BJ (cell line): ENCODE measurements at regions not wholly inside any gene's neighbourhood (a gene's known extent, or its start where the extent isn't known, plus 50 kb on each side); places are given as distances from the start of the nearest gene placed in this dataset.

ENCODE experiments used
- CTCF ChIA-PET: fragments of 350-600 bp; formaldehyde crosslinking; extraction: SDS; loops from one replicate; lab custom pipeline; 2021; ENCODE audit warnings: antibody characterized with exemption, inconsistent platforms; lab: Yijun Ruan, JAX
- POLR2A ChIA-PET: fragments of 300-600 bp; sonication (Branson Sonifier 250); formaldehyde crosslinking; extraction: SDS; loops from one replicate; lab custom pipeline; 2021; ENCODE audit warnings: antibody characterized with exemption; lab: Charles Lee
- DNase-seq: peaks from one replicate; pipeline ENCODE4 v3.0.0-alpha.2; 2011; ENCODE audit warnings: low read depth
- H3K27me3 ChIP-seq: 2 replicates; pipeline ENCODE4 v1.6.0; 2011; ENCODE audit warnings: low read length; ENCODE audit not compliant: control insufficient read depth, insufficient read depth
- H3K36me3 ChIP-seq: 2 replicates; pipeline ENCODE4 v1.5.1; 2011; ENCODE audit warnings: low read length; ENCODE audit not compliant: control insufficient read depth, insufficient read depth
- H3K4me3 ChIP-seq: 2 replicates; pipeline ENCODE4 v1.5.1; 2011; ENCODE audit warnings: low read depth, mild to moderate bottlenecking, control low read depth, low read length
- TF ChIP-seq, protein P1 (sequence below): IDR thresholded peaks from 2 replicates; pipeline ENCODE4 v1.5.1; 2011; ENCODE audit warnings: low read depth, mild to moderate bottlenecking, control low read depth, inconsistent platforms, low read length, moderate library complexity; ENCODE audit not compliant: insufficient read depth

DNA sequence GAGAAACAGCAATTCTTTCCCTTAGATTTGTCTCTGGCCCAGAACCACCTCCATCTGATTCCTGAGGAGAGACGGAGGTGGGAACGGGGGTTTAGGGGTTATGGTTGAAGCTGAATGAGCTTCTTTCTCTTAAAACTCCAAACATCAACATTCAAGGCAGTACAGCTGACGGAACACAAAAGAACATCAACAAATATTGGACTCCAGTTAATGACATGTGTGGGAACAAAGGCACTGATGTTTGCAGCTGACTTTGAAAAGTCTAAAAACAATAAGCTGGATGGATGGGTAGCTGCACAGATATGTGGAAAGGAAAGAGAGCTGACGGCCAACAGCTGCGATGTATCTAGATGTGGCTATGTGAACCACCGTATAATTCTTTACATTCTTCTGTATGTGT is 256.5 kb downstream of the SOD2 start:
- POLR2A ChIA-PET: no interaction called here
- CTCF ChIA-PET: no interaction called here
- no peaks in the 10 kb centered on the region for H3K27me3 ChIP-seq
- no peaks in the 10 kb centered on the region for H3K36me3 ChIP-seq
- H3K4me3 ChIP-seq: no peak overlapping the region
- no peak for DNase-seq
- TF ChIP-seq, protein P1, sequence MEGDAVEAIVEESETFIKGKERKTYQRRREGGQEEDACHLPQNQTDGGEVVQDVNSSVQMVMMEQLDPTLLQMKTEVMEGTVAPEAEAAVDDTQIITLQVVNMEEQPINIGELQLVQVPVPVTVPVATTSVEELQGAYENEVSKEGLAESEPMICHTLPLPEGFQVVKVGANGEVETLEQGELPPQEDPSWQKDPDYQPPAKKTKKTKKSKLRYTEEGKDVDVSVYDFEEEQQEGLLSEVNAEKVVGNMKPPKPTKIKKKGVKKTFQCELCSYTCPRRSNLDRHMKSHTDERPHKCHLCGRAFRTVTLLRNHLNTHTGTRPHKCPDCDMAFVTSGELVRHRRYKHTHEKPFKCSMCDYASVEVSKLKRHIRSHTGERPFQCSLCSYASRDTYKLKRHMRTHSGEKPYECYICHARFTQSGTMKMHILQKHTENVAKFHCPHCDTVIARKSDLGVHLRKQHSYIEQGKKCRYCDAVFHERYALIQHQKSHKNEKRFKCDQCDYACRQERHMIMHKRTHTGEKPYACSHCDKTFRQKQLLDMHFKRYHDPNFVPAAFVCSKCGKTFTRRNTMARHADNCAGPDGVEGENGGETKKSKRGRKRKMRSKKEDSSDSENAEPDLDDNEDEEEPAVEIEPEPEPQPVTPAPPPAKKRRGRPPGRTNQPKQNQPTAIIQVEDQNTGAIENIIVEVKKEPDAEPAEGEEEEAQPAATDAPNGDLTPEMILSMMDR: no peak

- no peak for DNase-seq
- TF ChIP-seq, protein P1: no peak
- CTCF ChIA-PET: no interaction called here
- Histone ChIP-seq H3K36me3 (no peaks in the 10 kb centered on the region), H3K4me3 (no peak overlapping the region), H3K27me3 (no peaks in the 10 kb centered on the region)
- POLR2A ChIA-PET: no interaction called here
These were observed 257.3 kb downstream of the SOD2 start for GRCh38 chr6:159435701-159436100.

GRCh38 chr6:159434410-159434809 is 258.6 kb downstream of the SOD2 start:
- no peak for DNase-seq

GRCh38 chr6:159433550-159433949 is 259.5 kb downstream of the SOD2 start:
- ChIA-PET CTCF (no interaction called here), POLR2A (no interaction called here)
- Histone ChIP-seq H3K4me3 (no peak overlapping the region), H3K36me3 (no peaks in the 10 kb centered on the region), H3K27me3 (no peaks in the 10 kb centered on the region)
- no peak for DNase-seq
- TF ChIP-seq, protein P1: no peak

More at GRCh38 chr6:159434410-159434809, 258.6 kb downstream of the SOD2 start:
- H3K4me3 ChIP-seq: no peak overlapping the region
- TF ChIP-seq, protein P1: no peak
- H3K36me3 ChIP-seq: no peaks in the 10 kb centered on the region
- H3K27me3 ChIP-seq: no peaks in the 10 kb centered on the region
- CTCF ChIA-PET: no interaction called here
- POLR2A ChIA-PET: no interaction called here

DNA sequence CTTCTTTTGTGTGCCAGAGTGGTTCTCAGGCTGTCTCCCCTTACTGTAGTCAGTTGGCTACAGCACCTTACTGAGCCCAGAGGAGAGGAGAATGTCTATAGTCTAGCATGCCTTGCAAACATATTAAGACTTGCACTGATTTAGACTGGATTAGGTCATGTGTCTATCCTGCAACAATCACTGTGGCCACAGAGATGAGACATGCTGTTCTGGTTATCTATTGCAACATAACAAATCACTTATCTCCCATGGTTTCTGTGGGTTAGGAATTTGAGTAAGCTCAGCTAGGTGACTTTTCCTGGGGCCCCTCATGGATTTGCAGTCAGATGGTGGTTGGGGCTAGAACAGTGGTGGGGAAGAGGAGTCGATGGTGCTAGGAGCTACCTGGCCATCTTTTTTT is 261.3 kb downstream of the SOD2 start:
- no peak for DNase-seq
- no peak overlapping the region for H3K4me3 ChIP-seq
- ChIA-PET POLR2A (no interaction called here), CTCF (no interaction called here)
- no peaks in the 10 kb centered on the region for H3K36me3 ChIP-seq
- H3K27me3 ChIP-seq: no peaks in the 10 kb centered on the region
- TF ChIP-seq, protein P1: no peak
